ENCODE measurements at regions not wholly inside any gene's neighbourhood (a gene's known extent, or its start where the extent isn't known, plus 50 kb on each side); places are given as distances from the start of the nearest gene placed in this dataset.

DNA sequence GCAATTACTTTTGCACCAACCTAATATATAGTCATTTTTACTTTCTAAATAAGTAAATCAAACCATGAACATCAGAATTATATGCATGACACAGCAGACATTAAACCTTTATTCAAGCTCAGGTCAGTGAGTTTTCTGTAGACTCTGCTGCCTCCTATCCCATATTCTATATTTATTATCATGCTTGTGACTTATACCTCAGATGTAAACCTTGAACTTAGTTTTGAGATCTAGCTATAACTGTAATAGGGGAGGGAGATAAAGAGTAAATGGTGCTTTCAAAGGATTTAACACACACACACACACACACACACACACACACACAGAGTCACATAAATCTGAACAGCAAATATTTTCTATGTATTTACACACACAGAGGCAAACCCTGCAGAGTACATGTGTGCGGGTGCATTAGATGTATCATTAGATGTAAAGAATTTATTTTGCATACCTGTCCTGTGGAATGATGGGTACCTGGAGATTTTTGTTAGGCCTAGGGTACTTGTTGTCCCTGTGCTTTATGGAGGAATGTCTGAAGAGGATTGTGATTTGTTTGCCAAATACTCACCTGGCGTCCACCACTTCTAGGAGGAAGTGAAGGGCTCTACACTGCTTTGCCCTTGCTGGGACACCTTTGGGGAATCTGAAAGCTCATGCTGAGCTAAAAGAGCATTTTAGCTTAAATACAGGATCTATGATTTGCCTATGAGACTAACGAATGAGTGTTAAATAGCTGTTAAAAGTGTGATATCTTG, 521.9 kb downstream of the KLF5 start:
- H3K9me3 ChIP-seq: no peaks in the 10 kb centered on the region
- no peaks in the 10 kb centered on the region for H3K36me3 ChIP-seq
- DNase-seq: no peak
- H3K27ac ChIP-seq: peak overlapping the region; percentile 37
- TF ChIP-seq, protein P1, sequence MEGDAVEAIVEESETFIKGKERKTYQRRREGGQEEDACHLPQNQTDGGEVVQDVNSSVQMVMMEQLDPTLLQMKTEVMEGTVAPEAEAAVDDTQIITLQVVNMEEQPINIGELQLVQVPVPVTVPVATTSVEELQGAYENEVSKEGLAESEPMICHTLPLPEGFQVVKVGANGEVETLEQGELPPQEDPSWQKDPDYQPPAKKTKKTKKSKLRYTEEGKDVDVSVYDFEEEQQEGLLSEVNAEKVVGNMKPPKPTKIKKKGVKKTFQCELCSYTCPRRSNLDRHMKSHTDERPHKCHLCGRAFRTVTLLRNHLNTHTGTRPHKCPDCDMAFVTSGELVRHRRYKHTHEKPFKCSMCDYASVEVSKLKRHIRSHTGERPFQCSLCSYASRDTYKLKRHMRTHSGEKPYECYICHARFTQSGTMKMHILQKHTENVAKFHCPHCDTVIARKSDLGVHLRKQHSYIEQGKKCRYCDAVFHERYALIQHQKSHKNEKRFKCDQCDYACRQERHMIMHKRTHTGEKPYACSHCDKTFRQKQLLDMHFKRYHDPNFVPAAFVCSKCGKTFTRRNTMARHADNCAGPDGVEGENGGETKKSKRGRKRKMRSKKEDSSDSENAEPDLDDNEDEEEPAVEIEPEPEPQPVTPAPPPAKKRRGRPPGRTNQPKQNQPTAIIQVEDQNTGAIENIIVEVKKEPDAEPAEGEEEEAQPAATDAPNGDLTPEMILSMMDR (IDR thresholded peaks at IDR 0.05): no peak
- H3K4me3 ChIP-seq: no peak overlapping the region
- H3K4me1 ChIP-seq: no peaks in the 10 kb centered on the region
- no peaks in the 10 kb centered on the region for H3K27me3 ChIP-seq
- ATAC-seq: peak; percentile 91
- intact Hi-C loops (cut with DNase I): no loop called here

DNA sequence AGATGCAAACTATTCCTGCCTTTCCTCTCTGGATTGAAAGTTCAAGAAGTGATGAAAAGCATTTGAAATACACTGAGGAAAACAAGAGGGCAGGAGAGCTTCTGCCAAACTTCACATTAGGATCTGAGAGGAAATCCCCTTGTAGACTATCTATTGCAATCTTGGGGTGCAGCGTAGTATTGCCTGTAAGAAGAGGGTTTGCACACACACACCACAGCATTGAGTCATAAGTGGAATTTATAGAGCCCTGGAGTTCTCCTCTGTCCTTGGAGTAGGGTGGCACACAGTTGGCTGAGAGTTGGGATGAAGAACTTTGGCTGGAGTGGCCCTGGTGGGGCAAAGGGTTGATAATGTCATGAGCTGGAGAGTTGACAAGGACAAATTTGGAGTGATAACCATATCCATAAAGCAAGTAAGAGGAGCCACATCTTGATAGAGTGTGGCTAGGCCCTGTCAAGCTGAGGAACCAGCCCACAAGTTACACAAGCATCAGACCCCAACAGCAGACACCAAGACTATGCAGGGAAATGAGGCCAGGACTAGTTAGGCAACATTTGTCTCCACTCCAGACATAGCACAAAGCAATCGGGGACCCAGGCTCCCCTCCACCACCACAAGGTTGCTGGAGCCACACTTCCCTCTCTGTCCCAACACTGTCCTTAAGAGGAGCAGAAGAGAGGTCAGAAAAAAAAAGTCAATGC, 520.9 kb downstream of the KLF5 start:
- Histone ChIP-seq H3K4me3 (no peak overlapping the region), H3K27me3 (no peaks in the 10 kb centered on the region), H3K9me3 (no peaks in the 10 kb centered on the region), H3K36me3 (no peaks in the 10 kb centered on the region), H3K27ac (no peak overlapping the region), H3K4me1 (no peaks in the 10 kb centered on the region)
- DNase-seq (no peak), ATAC-seq (peak; percentile 22)
- TF ChIP-seq, protein P1 (IDR thresholded peaks at IDR 0.05): no peak
- intact Hi-C loops (cut with DNase I): no loop called here

DNA sequence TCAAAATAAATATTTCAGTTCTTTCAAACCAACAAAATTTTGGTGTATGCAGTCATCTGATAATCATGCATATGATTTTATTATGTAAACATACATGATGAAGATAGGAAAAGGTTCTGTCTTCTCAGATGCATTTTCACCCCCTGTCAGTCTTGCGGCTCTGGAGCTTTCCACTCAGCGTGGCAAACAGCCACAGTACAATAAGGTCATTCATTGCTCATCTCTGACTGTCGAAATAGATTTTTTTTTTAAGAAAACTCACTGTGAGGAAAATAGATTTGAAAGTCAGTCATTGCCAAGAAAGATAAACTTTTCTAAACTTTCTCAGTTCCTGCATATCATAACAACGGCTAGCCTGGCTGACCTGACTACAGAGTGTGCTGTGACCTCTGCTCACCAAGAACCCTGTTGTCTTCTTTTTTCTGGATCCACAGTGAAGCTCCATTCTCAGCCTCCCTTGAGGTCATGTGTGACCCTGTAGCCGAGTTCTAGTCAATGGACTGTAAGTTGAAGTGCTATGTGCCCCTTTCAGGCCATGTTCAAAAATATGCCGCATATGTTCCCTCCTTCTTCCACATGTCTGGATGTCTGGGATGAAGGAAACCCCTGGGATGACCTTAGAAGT, 519.6 kb downstream of the KLF5 start:
- Histone ChIP-seq H3K4me3 (no peak overlapping the region), H3K36me3 (no peaks in the 10 kb centered on the region), H3K4me1 (no peaks in the 10 kb centered on the region), H3K27me3 (no peaks in the 10 kb centered on the region), H3K9me3 (no peaks in the 10 kb centered on the region), H3K27ac (no peak overlapping the region)
- intact Hi-C loops (cut with DNase I): no loop called here
- DNase-seq (no peak), ATAC-seq (no peak)
- TF ChIP-seq, protein P1 (IDR thresholded peaks at IDR 0.05): no peak

DNA sequence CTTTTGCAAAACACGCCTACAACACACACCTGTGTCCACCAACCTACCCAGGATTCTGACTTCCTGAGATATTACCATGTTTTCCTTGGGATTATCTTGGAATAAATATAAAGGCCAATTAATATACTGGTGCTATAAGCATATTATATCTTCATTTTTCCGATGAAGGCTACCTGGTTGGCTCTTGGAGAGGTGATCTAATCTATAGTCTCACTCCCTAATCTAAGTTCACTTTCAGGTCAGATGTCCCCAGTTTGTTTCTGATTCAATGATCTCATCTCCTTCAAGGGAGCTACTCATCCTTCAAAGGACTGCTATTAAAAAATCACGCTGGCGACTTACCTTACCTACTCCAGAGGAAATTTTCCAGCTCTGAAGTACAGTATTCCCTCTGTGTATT, 517.5 kb downstream of the KLF5 start:
- no peak overlapping the region for H3K4me3 ChIP-seq
- no peak for ATAC-seq
- intact Hi-C loops (cut with DNase I): no loop called here
- no peak overlapping the region for H3K27ac ChIP-seq
- no peaks in the 10 kb centered on the region for H3K4me1 ChIP-seq
- no peak for DNase-seq
- H3K36me3 ChIP-seq: no peaks in the 10 kb centered on the region
- no peaks in the 10 kb centered on the region for H3K27me3 ChIP-seq
- H3K9me3 ChIP-seq: no peaks in the 10 kb centered on the region
- TF ChIP-seq, protein P1 (IDR thresholded peaks at IDR 0.05): no peak

DNA sequence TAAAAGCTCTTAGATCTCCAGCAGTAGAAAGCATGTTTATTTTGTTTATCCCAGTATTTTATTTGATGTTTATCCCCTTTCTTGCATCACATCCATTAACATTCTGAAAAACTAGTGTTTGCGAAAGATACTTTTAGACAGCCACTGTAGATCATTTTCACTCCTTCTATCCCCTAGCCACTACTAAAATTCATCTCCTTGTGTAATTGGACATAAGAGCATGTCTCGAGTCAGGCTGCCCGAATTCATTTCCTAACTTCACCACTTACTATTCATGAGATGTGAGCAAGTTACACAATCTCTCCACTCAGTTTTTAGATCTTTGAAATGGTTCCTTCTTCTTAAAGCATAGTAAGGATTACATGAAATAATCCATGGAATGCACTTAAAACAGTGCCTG, 514.0 kb downstream of the KLF5 start:
- intact Hi-C loops (cut with DNase I): no loop called here
- Histone ChIP-seq H3K4me1 (no peaks in the 10 kb centered on the region), H3K36me3 (no peaks in the 10 kb centered on the region), H3K9me3 (no peaks in the 10 kb centered on the region), H3K4me3 (no peak overlapping the region), H3K27ac (no peak overlapping the region), H3K27me3 (no peaks in the 10 kb centered on the region)
- ATAC-seq (no peak), DNase-seq (no peak)
- TF ChIP-seq, protein P1 (IDR thresholded peaks at IDR 0.05): no peak

Measured in upper lobe of right lung (tissue), 1 donor.